DOHH2 (cell line): ENCODE measurements at regions not wholly inside any gene's neighbourhood (a gene's known extent, or its start where the extent isn't known, plus 50 kb on each side); places are given as distances from the start of the nearest gene placed in this dataset.

Source experiments
- EZH2phosphoT487 ChIP-seq: fragments of 200-600 bp; sonication (generic); IDR thresholded peaks from 2 replicates; pipeline ENCODE4 v1.6.1; 2017; ENCODE audit warnings: borderline replicate concordance, mild to moderate bottlenecking, antibody characterized with exemption, low read length, moderate library complexity, mixed read lengths
- TF ChIP-seq, protein P1 (sequence below): fragments of 200-600 bp; sonication (generic); IDR thresholded peaks from one replicate; pipeline ENCODE4 v1.5.1; 2014; ENCODE audit warnings: antibody characterized with exemption, mild to moderate bottlenecking, low read depth, low read length; ENCODE audit not compliant: poor library complexity, severe bottlenecking

DNA sequence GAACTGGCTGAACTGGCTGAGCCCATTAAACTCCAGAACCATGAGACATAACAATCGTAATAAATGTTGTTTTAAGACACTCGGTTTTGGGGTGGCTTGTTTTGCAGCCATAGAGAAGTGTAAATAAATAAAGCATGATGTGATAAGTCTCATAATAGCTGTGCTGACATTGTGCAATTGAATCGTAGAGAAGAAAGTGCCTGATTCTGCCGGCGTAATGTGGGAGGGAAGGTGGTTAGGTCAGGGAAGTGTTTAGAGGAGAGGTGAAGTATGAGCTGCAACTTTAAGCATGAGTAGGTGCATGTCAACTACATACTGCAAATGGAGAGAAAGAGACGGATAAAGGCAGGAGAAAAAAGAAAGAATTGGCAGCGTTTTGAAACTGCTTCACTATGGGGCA, 217.1 kb downstream of the BLID start:
- TF ChIP-seq, protein P1, sequence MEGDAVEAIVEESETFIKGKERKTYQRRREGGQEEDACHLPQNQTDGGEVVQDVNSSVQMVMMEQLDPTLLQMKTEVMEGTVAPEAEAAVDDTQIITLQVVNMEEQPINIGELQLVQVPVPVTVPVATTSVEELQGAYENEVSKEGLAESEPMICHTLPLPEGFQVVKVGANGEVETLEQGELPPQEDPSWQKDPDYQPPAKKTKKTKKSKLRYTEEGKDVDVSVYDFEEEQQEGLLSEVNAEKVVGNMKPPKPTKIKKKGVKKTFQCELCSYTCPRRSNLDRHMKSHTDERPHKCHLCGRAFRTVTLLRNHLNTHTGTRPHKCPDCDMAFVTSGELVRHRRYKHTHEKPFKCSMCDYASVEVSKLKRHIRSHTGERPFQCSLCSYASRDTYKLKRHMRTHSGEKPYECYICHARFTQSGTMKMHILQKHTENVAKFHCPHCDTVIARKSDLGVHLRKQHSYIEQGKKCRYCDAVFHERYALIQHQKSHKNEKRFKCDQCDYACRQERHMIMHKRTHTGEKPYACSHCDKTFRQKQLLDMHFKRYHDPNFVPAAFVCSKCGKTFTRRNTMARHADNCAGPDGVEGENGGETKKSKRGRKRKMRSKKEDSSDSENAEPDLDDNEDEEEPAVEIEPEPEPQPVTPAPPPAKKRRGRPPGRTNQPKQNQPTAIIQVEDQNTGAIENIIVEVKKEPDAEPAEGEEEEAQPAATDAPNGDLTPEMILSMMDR: no peak
- no peak for TF ChIP-seq EZH2phosphoT487
